K562 (cell line): ENCODE measurements at regions not wholly inside any gene's neighbourhood (a gene's known extent, or its start where the extent isn't known, plus 50 kb on each side); places are given as distances from the start of the nearest gene placed in this dataset.

Source experiments
- ATAC-seq: fragments of 200-7000 bp; cut with Tn5 transposase; 3 replicates; pipeline ENCODE4 v1.9.1; 2020; ENCODE audit warnings: moderate library complexity
- BruUV-seq: library from RNA; stranded (reverse); fragments of 400-500 nt; replicated peaks from 2 replicates; lab custom pipeline; 2021; lab: Mats Ljungman, UMichigan
- CTCF ChIA-PET: fragments of 300-600 bp; formaldehyde crosslinking; extraction: SDS; loops from one replicate; lab custom pipeline; 2021; ENCODE audit warnings: low intra/inter-chr PET ratio; lab: Yijun Ruan, JAX
- POLR2A ChIA-PET: fragments of 300-600, 350-650 bp; sonication (Branson Sonifier 250); formaldehyde crosslinking; extraction: SDS; loops from one replicate; lab custom pipeline; 2021; ENCODE audit warnings: antibody characterized with exemption, inconsistent platforms; lab: Yijun Ruan, JAX
- DNase-seq, 4 experiments: peaks; one replicate each; pipeline versions ENCODE4 v3.0.0 to v3.0.0-alpha.2; 2011 to 2018; ENCODE audit warnings: low spot score in 3 of 4, mixed read lengths in 3 of 4; ENCODE audit errors: extremely low read depth in 1 of 4
- FAIRE-seq: peaks from 2 replicates; lab custom pipeline; 2011; peaks lifted over from hg19 to GRCh38; lab: Jason Lieb, UNC
- H2AFZ ChIP-seq: 2 replicates; pipeline ENCODE4 v1.6.0; 2011; ENCODE audit warnings: low read depth, low read length, control low read depth, inconsistent platforms
- H3K27ac ChIP-seq: fragments of 200-600 bp; 3 replicates; pipeline ENCODE4 v1.8.0; 2011; ENCODE audit warnings: low read depth, mild to moderate bottlenecking, control low read depth, inconsistent platforms, low read length, moderate library complexity, mixed read lengths; ENCODE audit errors: extremely low read depth
- H3K27me3 ChIP-seq, 2 experiments: fragments of 300-600 bp in 1 of 2; 2 replicates in 1 of 2; 3 replicates in 1 of 2; pipeline versions ENCODE4 v1.6.0 to v1.8.0; 2011; ENCODE audit warnings: inconsistent platforms in 2 of 2, low read length in 2 of 2, mild to moderate bottlenecking in 1 of 2, mixed read lengths in 1 of 2, moderate library complexity in 1 of 2; ENCODE audit not compliant: control insufficient read depth in 2 of 2, insufficient read depth in 2 of 2
- H3K36me3 ChIP-seq: fragments of 300-600 bp; 3 replicates; pipeline ENCODE4 v1.8.0; 2011; ENCODE audit warnings: mild to moderate bottlenecking, low read length, inconsistent platforms; ENCODE audit not compliant: control insufficient read depth, insufficient read depth
- H3K4me1 ChIP-seq, 2 experiments: fragments of 200-600 bp in 1 of 2; replicated peaks in 1 of 2; 2 replicates in 1 of 2; 3 replicates in 1 of 2; pipeline versions ENCODE4 v1.5.1 to v1.8.0; 2011; ENCODE audit warnings: inconsistent platforms in 2 of 2, low read length in 2 of 2, mild to moderate bottlenecking in 1 of 2, mixed read lengths in 1 of 2, moderate library complexity in 1 of 2; ENCODE audit not compliant: control insufficient read depth in 2 of 2, insufficient read depth in 2 of 2
- H3K4me2 ChIP-seq: 2 replicates; pipeline ENCODE4 v1.6.1; 2011; ENCODE audit warnings: low read length, control low read depth, inconsistent platforms, mixed read lengths; ENCODE audit not compliant: insufficient read depth
- H3K4me3 ChIP-seq: fragments of 200-600 bp; sonication (generic), shearing (Covaris generic); 2 replicates; pipeline ENCODE4 v1.5.1; 2016; ENCODE audit warnings: control low read depth, inconsistent platforms
- H3K79me2 ChIP-seq: fragments of 200-600 bp; 3 replicates; pipeline ENCODE4 v1.8.0; 2011; ENCODE audit warnings: low read length, inconsistent platforms; ENCODE audit not compliant: control insufficient read depth, insufficient read depth
- H3K9ac ChIP-seq, 2 experiments: 2 replicates each; pipeline versions ENCODE4 v1.6.0 to v1.6.1; 2011; ENCODE audit warnings: low read depth in 2 of 2, low read length in 2 of 2, control low read depth in 1 of 2, inconsistent platforms in 1 of 2, mild to moderate bottlenecking in 1 of 2, mixed read lengths in 1 of 2; ENCODE audit not compliant: insufficient read depth in 1 of 2
- H3K9me1 ChIP-seq: one replicate; pipeline ENCODE4 v1.6.0; 2011; ENCODE audit warnings: inconsistent platforms, mild to moderate bottlenecking, low read length, moderate library complexity; ENCODE audit not compliant: control insufficient read depth, insufficient read depth
- H3K9me3 ChIP-seq: replicated peaks from 2 replicates; pipeline ENCODE4 v1.5.1; 2011; ENCODE audit warnings: low read depth, low read length, inconsistent platforms; ENCODE audit not compliant: control insufficient read depth, insufficient read depth
- H4K20me1 ChIP-seq: replicated peaks from 2 replicates; pipeline ENCODE4 v1.6.1; 2011; ENCODE audit warnings: low read length, inconsistent platforms, mixed read lengths; ENCODE audit not compliant: control insufficient read depth, insufficient read depth
- WGBS: fragments of 100-300 bp; shearing (Covaris generic); methylation state at CpG from one replicate; pipeline ENCODE4 v1.1.6; 2016; ENCODE audit warnings: low coverage, mixed read lengths; ENCODE audit not compliant: insufficient coverage; ENCODE audit errors: missing lambda C conversion rate; 5-methylcytosine and 5-hydroxymethylcytosine counted together
- in situ Hi-C: fragments of 300-500 bp; cut with MboI; formaldehyde crosslinking; loops from 4 replicates; pipeline ENCODE4 v1.15.0; 2018; ENCODE audit warnings: inconsistent platforms, mixed read lengths
- intact Hi-C: fragments of 100-400 bp; cut with micrococcal nuclease; formaldehyde crosslinking; loops from 2 replicates; pipeline ENCODE4 v1.14.2; 2022
- TF ChIP-seq, protein P1 (sequence below): IDR thresholded peaks from 2 replicates; pipeline ENCODE4 v1.6.1; 2016; ENCODE audit warnings: missing genetic modification characterization, missing compliant biosample characterization
- TF ChIP-seq, protein P2 (sequence below): fragments of 450-650 bp; IDR thresholded peaks from 2 replicates; pipeline ENCODE4 v1.6.1; 2016; ENCODE audit warnings: mild to moderate bottlenecking, moderate library complexity
- TF ChIP-seq, protein P3 (sequence below), 2 experiments: fragments of 450-650 bp; IDR thresholded peaks; 2 replicates each; pipeline ENCODE4 v1.6.1; 2018; ENCODE audit warnings: mild to moderate bottlenecking in 2 of 2, low read depth in 1 of 2; ENCODE audit not compliant: partially characterized antibody in 2 of 2

DNA sequence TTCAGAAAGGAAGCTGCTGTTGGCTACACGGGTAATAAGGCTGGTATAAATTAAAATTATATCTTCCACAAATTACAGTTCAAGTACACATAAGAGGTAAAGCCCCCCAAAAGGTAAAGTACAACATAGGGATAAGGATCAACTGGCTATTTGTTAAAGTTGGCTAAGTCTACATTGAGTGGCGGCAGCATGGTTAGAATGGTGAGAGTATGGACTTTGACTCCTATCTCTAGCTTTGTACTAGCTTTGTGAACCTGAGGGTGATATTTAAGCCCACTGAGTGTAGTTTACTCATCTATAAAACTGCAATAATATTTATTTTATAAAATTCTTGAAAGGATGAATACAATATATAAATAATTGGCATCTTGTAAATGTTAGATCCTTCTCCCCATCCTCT is 542.8 kb downstream of the DSC3 start:
- Histone ChIP-seq H3K9me3 (no peaks in the 10 kb centered on the region), H2AFZ (peak overlapping the region; percentile 16; the same call in 1 of the 2 replicates), H3K79me2 (no peaks in the 10 kb centered on the region), H3K4me1 (no peaks in the 10 kb centered on the region; a peak in 1 of 5 replicates), H3K27ac (no peak overlapping the region), H3K4me3 (no peak overlapping the region), H3K4me2 (no peak overlapping the region), H4K20me1 (no peaks in the 10 kb centered on the region), H3K9ac (no peak overlapping the region), H3K9me1 (no peaks in the 10 kb centered on the region), H3K36me3 (no peaks in the 10 kb centered on the region), H3K27me3 (no peaks in the 10 kb centered on the region)
- in situ Hi-C loops (no loop called here), intact Hi-C loops (no loop called here)
- ATAC-seq, result peak; percentile 59; the same call in 2 of the 3 replicates
- ChIA-PET CTCF (no interaction called here), POLR2A (no interaction called here)
- FAIRE-seq, result no peak
- no TSS peak for BruUV-seq
- 25% methylated on average over 2 of the region's 2 CpGs for WGBS
- DNase-seq, result no peak
- TF ChIP-seq, protein P1, sequence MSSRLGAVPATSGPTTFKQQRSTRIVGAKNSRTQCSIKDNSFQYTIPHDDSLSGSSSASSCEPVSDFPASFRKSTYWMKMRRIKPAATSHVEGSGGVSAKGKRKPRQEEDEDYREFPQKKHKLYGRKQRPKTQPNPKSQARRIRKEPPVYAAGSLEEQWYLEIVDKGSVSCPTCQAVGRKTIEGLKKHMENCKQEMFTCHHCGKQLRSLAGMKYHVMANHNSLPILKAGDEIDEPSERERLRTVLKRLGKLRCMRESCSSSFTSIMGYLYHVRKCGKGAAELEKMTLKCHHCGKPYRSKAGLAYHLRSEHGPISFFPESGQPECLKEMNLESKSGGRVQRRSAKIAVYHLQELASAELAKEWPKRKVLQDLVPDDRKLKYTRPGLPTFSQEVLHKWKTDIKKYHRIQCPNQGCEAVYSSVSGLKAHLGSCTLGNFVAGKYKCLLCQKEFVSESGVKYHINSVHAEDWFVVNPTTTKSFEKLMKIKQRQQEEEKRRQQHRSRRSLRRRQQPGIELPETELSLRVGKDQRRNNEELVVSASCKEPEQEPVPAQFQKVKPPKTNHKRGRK (tag), result no peak
- TF ChIP-seq, protein P2, sequence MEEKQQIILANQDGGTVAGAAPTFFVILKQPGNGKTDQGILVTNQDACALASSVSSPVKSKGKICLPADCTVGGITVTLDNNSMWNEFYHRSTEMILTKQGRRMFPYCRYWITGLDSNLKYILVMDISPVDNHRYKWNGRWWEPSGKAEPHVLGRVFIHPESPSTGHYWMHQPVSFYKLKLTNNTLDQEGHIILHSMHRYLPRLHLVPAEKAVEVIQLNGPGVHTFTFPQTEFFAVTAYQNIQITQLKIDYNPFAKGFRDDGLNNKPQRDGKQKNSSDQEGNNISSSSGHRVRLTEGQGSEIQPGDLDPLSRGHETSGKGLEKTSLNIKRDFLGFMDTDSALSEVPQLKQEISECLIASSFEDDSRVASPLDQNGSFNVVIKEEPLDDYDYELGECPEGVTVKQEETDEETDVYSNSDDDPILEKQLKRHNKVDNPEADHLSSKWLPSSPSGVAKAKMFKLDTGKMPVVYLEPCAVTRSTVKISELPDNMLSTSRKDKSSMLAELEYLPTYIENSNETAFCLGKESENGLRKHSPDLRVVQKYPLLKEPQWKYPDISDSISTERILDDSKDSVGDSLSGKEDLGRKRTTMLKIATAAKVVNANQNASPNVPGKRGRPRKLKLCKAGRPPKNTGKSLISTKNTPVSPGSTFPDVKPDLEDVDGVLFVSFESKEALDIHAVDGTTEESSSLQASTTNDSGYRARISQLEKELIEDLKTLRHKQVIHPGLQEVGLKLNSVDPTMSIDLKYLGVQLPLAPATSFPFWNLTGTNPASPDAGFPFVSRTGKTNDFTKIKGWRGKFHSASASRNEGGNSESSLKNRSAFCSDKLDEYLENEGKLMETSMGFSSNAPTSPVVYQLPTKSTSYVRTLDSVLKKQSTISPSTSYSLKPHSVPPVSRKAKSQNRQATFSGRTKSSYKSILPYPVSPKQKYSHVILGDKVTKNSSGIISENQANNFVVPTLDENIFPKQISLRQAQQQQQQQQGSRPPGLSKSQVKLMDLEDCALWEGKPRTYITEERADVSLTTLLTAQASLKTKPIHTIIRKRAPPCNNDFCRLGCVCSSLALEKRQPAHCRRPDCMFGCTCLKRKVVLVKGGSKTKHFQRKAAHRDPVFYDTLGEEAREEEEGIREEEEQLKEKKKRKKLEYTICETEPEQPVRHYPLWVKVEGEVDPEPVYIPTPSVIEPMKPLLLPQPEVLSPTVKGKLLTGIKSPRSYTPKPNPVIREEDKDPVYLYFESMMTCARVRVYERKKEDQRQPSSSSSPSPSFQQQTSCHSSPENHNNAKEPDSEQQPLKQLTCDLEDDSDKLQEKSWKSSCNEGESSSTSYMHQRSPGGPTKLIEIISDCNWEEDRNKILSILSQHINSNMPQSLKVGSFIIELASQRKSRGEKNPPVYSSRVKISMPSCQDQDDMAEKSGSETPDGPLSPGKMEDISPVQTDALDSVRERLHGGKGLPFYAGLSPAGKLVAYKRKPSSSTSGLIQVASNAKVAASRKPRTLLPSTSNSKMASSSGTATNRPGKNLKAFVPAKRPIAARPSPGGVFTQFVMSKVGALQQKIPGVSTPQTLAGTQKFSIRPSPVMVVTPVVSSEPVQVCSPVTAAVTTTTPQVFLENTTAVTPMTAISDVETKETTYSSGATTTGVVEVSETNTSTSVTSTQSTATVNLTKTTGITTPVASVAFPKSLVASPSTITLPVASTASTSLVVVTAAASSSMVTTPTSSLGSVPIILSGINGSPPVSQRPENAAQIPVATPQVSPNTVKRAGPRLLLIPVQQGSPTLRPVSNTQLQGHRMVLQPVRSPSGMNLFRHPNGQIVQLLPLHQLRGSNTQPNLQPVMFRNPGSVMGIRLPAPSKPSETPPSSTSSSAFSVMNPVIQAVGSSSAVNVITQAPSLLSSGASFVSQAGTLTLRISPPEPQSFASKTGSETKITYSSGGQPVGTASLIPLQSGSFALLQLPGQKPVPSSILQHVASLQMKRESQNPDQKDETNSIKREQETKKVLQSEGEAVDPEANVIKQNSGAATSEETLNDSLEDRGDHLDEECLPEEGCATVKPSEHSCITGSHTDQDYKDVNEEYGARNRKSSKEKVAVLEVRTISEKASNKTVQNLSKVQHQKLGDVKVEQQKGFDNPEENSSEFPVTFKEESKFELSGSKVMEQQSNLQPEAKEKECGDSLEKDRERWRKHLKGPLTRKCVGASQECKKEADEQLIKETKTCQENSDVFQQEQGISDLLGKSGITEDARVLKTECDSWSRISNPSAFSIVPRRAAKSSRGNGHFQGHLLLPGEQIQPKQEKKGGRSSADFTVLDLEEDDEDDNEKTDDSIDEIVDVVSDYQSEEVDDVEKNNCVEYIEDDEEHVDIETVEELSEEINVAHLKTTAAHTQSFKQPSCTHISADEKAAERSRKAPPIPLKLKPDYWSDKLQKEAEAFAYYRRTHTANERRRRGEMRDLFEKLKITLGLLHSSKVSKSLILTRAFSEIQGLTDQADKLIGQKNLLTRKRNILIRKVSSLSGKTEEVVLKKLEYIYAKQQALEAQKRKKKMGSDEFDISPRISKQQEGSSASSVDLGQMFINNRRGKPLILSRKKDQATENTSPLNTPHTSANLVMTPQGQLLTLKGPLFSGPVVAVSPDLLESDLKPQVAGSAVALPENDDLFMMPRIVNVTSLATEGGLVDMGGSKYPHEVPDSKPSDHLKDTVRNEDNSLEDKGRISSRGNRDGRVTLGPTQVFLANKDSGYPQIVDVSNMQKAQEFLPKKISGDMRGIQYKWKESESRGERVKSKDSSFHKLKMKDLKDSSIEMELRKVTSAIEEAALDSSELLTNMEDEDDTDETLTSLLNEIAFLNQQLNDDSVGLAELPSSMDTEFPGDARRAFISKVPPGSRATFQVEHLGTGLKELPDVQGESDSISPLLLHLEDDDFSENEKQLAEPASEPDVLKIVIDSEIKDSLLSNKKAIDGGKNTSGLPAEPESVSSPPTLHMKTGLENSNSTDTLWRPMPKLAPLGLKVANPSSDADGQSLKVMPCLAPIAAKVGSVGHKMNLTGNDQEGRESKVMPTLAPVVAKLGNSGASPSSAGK, result no peak
- TF ChIP-seq, protein P3, sequence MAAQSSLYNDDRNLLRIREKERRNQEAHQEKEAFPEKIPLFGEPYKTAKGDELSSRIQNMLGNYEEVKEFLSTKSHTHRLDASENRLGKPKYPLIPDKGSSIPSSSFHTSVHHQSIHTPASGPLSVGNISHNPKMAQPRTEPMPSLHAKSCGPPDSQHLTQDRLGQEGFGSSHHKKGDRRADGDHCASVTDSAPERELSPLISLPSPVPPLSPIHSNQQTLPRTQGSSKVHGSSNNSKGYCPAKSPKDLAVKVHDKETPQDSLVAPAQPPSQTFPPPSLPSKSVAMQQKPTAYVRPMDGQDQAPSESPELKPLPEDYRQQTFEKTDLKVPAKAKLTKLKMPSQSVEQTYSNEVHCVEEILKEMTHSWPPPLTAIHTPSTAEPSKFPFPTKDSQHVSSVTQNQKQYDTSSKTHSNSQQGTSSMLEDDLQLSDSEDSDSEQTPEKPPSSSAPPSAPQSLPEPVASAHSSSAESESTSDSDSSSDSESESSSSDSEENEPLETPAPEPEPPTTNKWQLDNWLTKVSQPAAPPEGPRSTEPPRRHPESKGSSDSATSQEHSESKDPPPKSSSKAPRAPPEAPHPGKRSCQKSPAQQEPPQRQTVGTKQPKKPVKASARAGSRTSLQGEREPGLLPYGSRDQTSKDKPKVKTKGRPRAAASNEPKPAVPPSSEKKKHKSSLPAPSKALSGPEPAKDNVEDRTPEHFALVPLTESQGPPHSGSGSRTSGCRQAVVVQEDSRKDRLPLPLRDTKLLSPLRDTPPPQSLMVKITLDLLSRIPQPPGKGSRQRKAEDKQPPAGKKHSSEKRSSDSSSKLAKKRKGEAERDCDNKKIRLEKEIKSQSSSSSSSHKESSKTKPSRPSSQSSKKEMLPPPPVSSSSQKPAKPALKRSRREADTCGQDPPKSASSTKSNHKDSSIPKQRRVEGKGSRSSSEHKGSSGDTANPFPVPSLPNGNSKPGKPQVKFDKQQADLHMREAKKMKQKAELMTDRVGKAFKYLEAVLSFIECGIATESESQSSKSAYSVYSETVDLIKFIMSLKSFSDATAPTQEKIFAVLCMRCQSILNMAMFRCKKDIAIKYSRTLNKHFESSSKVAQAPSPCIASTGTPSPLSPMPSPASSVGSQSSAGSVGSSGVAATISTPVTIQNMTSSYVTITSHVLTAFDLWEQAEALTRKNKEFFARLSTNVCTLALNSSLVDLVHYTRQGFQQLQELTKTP (IDR thresholded peaks at IDR 0.05; ENCODE audit: low read depth in 1 of 2, partially characterized antibody in 2 of 2), result no peak
